Activated T-cell treated with anti-CD3 and anti-CD28 coated beads, Interleukin-2, amount 50 U/mL, for 1 hour (primary cell): ENCODE measurements at regions not wholly inside any gene's neighbourhood (a gene's known extent, or its start where the extent isn't known, plus 50 kb on each side); places are given as distances from the start of the nearest gene placed in this dataset.

Experiments
- DNase-seq: peaks from one replicate; pipeline ENCODE4 v3.0.0-alpha.2; 2020

DNA sequence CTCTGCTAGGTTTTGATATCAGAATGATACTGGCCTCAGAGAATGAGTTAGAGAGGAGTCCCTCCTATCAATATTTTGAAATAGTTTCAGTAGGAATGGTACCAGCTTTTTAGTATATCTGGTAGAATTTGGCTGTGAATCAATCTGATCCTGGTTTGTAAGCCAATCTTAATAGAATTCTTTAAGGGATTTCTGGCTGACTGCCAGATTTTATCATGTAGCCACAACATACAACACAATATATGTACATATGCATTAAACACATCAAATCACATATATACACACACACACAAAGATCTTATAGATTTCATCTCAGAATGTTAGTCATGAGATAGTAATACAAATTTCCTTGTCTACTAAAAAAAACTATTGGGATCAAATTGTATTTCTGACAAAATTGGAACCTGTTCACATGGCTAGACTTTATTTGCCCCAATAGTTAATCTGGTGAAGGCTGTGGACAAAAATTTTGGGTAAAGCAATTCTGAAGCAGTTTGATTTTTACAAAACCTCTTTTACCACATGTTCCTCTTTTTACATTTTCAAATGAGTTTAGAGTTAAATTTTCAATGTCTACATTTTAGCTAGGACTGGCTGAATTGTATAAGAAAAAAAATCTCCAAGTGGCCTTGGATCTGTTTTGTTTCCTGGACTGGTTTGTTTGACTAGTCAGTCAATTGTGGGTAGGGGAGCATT lies 151.7 kb downstream of the FASLG start:
- DNase-seq = no peak

DNA sequence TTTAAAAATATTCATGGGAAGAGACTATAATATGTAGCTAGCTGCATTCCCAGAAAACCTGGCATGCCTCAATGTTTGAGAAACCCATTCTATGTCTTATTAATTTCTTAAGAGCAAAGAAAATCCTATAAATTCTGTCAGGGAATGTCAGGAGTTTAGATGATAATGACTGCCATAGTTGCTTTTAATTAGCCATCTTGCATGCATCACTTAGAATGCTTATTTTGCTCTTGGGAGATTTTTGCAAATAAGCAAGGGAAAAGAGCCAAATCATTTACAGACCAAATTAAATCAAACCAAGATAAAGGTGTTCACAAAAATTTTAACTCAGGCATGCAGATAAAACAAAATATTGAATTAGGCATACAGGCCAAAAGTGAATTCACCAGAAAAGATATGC lies 152.8 kb downstream of the FASLG start:
- DNase-seq = no peak

- DNase-seq = no peak
Measured at GRCh38 chr1:172812118-172812517, 153.2 kb downstream of the FASLG start.

DNA sequence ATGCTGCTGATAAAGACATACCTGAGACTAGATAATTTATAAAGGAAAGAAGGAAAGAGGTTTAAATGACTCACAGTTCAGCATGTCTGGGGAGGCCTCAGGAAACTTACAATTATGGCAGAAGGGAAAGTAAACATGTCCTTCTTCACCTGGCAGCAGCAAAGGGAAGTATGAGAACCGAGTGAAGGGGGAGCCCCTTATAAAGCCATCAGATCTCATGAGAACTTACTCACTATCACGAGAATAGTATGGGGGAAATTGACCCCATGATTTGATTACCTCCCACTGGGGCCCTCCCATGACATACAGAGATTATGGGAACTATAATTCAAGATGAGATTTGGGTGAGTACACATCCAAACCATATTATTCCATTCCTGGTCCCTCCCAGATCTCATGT lies 154.4 kb downstream of the FASLG start:
- DNase-seq = no peak

- no peak for DNase-seq
Measured at GRCh38 chr1:172814428-172814827, 155.5 kb downstream of the FASLG start.

GRCh38 chr1:172815740-172816139 lies 156.8 kb downstream of the FASLG start:
- DNase-seq = no peak

GRCh38 chr1:172818841-172819527 lies 160.1 kb downstream of the FASLG start:
- no peak for DNase-seq

GRCh38 chr1:172820475-172821158 lies 161.7 kb downstream of the FASLG start:
- DNase-seq = no peak

- no peak for DNase-seq
Measured at GRCh38 chr1:172821609-172822274, 162.8 kb downstream of the FASLG start.

- no peak for DNase-seq
Measured at GRCh38 chr1:172822886-172823285, 164.0 kb downstream of the FASLG start.

DNA sequence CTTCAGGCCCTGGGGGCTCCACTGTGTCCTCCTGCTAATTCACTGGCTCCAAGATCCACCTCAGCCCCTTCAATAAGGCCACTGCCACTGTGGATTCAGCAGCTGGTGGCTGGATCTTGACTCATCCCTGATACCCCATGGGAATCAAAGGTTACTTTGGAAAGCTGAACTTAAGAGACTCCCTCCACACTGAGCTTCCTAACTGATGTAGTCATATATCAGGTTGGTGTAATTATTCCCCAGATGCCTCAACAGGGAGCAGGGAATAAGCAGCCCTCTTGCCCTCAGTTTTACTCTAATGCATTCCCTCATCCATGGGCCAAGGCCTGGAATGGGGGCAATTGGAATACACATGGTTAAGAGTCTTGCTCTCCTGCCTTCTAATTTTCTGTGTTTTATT lies 164.6 kb downstream of the FASLG start:
- DNase-seq = no peak

DNA sequence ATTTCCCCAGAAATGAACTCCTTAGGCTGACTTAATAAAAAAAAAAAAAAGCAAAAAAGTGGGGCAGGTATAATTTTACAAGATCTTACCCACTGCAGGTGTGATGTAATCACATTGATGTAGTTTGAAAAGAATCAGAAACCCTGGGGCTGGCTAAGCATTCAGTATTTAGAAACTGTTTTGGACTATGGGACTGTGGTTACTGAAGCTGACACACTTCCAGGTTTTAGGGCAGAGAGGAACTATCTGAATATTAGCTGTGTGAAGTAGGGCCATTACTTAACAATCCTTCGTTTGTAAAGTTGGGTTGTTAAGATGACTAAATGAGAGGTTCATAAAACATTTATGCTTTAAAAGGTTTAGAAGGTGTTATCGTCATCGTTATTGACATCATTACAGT lies 165.3 kb downstream of the FASLG start:
- DNase-seq = no peak

- no peak for DNase-seq
Measured at GRCh38 chr1:172826096-172826741, 167.3 kb downstream of the FASLG start.

DNA sequence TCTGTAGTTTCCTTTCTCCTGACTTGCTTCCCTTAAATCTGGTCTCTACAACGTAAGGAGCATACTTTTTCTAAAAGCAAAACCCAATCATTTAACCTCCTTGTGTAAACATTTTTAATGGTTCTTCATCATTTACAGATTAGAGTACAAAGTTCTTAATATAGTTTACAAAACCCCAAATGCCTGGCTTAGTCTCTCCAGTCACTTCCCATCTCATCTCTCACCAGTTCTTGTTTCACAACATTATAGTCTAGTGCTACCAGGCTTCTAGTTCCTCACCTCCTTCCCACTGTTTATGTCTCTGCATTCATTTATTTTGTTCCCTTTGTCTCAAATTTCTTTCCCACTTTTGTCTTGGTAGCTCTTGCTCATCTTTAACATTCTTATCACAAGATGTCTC lies 168.4 kb downstream of the FASLG start:
- no peak for DNase-seq

DNA sequence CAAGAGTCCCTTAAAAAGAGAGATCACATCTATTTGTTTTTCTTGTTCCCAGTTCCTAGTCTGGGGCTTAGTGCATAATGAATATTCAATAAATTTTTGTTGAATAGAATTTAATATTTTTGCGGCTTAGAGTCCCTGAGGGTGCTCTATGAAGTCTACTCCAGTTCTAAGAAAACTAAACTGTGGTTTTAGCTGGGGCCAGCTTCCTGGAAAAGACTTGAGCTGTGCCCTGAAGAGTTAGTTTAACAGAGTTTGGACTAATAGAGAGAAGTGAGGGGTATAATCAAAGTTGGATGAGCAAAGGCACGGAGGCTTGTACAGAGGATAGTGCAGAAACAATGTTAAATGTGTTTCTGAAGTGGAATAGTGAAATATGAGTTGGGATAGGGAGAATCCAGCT lies 168.9 kb downstream of the FASLG start:
- no peak for DNase-seq

DNA sequence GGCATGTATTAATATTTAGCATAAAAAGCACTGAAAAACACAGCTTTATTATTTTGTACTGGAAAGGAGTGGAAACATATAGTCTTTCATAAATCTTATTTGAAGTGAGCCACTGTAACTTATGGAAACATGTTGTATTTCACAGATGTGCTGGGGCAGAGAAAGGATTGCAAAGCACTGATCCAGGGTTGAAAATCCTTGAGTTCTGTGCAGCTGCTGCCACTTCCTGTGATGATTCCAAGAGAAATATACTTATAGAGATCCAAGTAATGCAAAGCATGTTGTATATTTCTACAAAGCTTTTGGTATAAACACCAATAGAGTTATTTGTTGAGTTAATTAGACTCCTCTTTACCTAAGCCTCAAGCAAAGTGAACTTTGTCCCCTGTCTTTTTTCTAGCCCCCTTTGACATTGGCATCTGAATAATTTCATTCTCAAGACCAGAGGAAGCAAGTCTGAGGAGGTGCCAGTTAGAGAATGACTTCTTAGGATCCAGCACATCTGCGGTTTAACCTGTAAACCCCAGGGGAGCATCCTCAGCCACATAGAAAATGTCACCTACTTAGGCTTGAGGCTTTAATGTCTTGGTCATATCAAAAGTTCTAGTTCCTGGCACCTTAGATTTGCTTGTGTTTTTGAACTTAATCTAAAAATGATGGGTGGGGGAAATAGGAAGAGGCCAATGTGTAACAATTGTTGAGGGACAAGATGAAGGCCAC lies 173.3 kb downstream of the FASLG start:
- no peak for DNase-seq

GRCh38 chr1:172833954-172834353 lies 175.1 kb downstream of the FASLG start:
- no peak for DNase-seq

- no peak for DNase-seq
Measured at GRCh38 chr1:172834609-172835008, 175.7 kb downstream of the FASLG start.

DNA sequence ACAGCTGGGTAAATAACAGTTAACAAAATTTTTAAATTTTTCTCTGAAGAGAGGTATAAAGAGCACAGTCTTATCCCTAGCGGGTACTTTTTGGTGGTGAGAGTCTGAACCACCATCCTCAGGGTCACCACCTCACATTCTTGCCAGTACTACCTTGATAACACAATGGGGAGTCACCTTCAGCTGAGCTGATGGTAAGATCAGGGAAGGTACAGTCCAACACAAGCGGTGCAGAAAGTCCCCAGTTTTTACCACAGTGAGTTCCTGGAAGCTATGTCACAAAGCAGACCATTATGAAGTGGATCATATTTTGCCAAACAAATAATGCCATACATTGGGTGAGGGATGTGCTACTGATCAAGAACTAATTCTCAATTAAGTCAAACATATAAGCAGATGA lies 176.9 kb downstream of the FASLG start:
- no peak for DNase-seq

GRCh38 chr1:172837816-172838679 lies 179.1 kb downstream of the FASLG start:
- no peak for DNase-seq

DNA sequence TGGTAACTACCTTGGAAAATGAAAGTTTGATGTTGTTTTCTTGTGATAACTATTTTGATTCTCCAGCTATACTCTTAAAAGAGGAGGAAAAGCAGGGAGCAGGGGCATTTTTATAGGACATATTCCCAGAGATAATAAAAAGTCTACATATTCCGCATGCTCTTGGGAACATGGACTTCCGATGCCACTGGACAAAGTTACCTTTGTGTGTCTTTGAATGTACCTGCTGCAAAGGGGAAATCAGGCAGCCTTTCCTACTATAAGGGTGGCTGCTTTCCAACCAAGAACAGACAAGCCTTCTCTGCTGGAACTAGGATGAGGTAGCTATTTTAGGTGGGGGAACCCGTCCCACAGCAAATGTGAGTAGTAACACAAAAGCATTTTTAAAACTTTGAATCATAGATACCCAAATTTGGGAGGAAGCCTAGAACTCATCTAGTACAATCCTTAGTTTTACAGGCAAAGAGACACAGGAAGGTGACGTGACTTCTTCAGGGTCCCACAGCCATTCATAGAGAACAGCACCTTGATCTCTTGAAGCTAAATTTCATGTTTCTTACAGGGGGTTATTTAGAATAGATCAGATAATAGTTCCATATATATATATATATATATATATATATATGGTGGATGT lies 179.9 kb downstream of the FASLG start:
- no peak for DNase-seq
